ENCODE measurements at regions not wholly inside any gene's neighbourhood (a gene's known extent, or its start where the extent isn't known, plus 50 kb on each side); places are given as distances from the start of the nearest gene placed in this dataset.

- no peak for ATAC-seq
- TF ChIP-seq CREB5 (CRISPR knock-in tag; IDR thresholded peaks at IDR 0.05; ENCODE audit: low read depth) = no peak
- no peak for TF ChIP-seq PATZ1 (CRISPR knock-in tag; IDR thresholded peaks at IDR 0.05; ENCODE audit: borderline replicate concordance)
- TF ChIP-seq OSR1 (CRISPR knock-in tag; IDR thresholded peaks at IDR 0.05) = no peak
- no peak for TF ChIP-seq ZFP30 (CRISPR knock-in tag; IDR thresholded peaks at IDR 0.05)
- TF ChIP-seq, protein P1, sequence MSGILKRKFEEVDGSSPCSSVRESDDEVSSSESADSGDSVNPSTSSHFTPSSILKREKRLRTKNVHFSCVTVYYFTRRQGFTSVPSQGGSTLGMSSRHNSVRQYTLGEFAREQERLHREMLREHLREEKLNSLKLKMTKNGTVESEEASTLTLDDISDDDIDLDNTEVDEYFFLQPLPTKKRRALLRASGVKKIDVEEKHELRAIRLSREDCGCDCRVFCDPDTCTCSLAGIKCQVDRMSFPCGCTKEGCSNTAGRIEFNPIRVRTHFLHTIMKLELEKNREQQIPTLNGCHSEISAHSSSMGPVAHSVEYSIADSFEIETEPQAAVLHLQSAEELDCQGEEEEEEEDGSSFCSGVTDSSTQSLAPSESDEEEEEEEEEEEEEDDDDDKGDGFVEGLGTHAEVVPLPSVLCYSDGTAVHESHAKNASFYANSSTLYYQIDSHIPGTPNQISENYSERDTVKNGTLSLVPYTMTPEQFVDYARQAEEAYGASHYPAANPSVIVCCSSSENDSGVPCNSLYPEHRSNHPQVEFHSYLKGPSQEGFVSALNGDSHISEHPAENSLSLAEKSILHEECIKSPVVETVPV (CRISPR knock-in tag; IDR thresholded peaks at IDR 0.05) = no peak
- TF ChIP-seq SNAI2 (CRISPR knock-in tag; IDR thresholded peaks at IDR 0.05) = no peak
- no peak for TF ChIP-seq ZNF8 (CRISPR knock-in tag; IDR thresholded peaks at IDR 0.05)
- TF ChIP-seq ARNTL (CRISPR knock-in tag; IDR thresholded peaks at IDR 0.05; ENCODE audit: borderline replicate concordance, low read depth) = no peak
- TF ChIP-seq, protein P2, sequence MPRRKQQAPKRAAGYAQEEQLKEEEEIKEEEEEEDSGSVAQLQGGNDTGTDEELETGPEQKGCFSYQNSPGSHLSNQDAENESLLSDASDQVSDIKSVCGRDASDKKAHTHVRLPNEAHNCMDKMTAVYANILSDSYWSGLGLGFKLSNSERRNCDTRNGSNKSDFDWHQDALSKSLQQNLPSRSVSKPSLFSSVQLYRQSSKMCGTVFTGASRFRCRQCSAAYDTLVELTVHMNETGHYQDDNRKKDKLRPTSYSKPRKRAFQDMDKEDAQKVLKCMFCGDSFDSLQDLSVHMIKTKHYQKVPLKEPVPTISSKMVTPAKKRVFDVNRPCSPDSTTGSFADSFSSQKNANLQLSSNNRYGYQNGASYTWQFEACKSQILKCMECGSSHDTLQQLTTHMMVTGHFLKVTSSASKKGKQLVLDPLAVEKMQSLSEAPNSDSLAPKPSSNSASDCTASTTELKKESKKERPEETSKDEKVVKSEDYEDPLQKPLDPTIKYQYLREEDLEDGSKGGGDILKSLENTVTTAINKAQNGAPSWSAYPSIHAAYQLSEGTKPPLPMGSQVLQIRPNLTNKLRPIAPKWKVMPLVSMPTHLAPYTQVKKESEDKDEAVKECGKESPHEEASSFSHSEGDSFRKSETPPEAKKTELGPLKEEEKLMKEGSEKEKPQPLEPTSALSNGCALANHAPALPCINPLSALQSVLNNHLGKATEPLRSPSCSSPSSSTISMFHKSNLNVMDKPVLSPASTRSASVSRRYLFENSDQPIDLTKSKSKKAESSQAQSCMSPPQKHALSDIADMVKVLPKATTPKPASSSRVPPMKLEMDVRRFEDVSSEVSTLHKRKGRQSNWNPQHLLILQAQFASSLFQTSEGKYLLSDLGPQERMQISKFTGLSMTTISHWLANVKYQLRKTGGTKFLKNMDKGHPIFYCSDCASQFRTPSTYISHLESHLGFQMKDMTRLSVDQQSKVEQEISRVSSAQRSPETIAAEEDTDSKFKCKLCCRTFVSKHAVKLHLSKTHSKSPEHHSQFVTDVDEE (CRISPR knock-in tag; IDR thresholded peaks at IDR 0.05) = no peak
Observed at GRCh38 chr15:60219866-60220265, 177.9 kb downstream of the ANXA2 start.

DNA sequence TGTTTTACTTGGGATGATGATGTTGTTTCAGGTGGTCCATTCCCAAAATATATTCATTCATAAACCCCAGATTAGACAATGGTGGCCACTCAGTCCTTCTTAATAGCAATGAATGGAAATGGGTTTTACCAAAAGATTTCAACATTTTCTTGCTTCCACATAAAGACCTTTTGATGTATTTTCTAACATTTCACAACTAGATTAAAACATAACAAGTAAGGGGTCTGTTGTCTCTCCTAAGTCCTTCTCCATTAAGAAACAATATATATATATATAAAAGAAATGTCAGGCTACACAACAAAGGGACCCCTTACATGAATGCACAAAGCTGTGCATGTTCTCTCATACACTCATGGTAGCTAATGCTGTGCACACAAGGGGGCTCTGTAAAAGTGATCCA lies 176.4 kb downstream of the ANXA2 start:
- no peak for TF ChIP-seq PPARA (CRISPR knock-in tag; IDR thresholded peaks at IDR 0.05; ENCODE audit: borderline replicate concordance)
- TF ChIP-seq ISL1 (CRISPR knock-in tag; IDR thresholded peaks at IDR 0.05) = no peak
- ATAC-seq = no peak

DNA sequence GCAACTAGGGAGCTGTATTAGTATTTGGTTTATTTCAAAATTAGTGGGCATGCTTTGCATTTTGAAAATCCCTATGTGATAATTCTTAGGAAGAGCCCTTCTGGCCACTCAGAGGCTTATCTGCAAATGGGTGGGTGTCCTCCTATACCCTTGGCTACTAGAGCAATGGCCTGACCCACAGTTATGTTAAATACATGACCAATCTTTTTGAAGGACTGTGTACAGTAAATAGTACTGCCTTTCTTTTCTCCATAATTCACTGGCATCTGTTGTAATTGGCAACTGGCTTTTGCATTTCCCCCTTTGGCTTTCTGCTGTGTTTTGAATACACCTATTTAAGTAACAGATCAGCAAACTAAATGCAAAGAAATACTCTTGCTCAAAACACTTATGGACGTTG lies 175.4 kb downstream of the ANXA2 start:
- TF ChIP-seq, protein P1 (CRISPR knock-in tag; IDR thresholded peaks at IDR 0.05) = no peak
- TF ChIP-seq SNAI2 (CRISPR knock-in tag; IDR thresholded peaks at IDR 0.05) (no peak), ZFP3 (CRISPR knock-in tag; IDR thresholded peaks at IDR 0.05) (no peak), TCF4 (CRISPR knock-in tag; IDR thresholded peaks at IDR 0.05; ENCODE audit: borderline replicate concordance) (no peak), CREB5 (CRISPR knock-in tag; IDR thresholded peaks at IDR 0.05; ENCODE audit: low read depth) (no peak), ESRRG (CRISPR knock-in tag; IDR thresholded peaks at IDR 0.05) (no peak), BACH2 (CRISPR knock-in tag; IDR thresholded peaks at IDR 0.05; ENCODE audit: borderline replicate concordance) (no peak), ARNTL (CRISPR knock-in tag; IDR thresholded peaks at IDR 0.05; ENCODE audit: borderline replicate concordance, low read depth) (no peak), ZC3H10 (CRISPR knock-in tag; IDR thresholded peaks at IDR 0.05) (no peak), GLIS3 (CRISPR knock-in tag; IDR thresholded peaks at IDR 0.05) (no peak), ISL1 (CRISPR knock-in tag; IDR thresholded peaks at IDR 0.05) (no peak), ZFP30 (CRISPR knock-in tag; IDR thresholded peaks at IDR 0.05) (no peak), ZNF70 (CRISPR knock-in tag; IDR thresholded peaks at IDR 0.05) (no peak), PATZ1 (CRISPR knock-in tag; IDR thresholded peaks at IDR 0.05; ENCODE audit: borderline replicate concordance) (no peak), PPARA (CRISPR knock-in tag; IDR thresholded peaks at IDR 0.05; ENCODE audit: borderline replicate concordance) (no peak)
- TF ChIP-seq, protein P2 (CRISPR knock-in tag; IDR thresholded peaks at IDR 0.05) = no peak
- TF ChIP-seq, protein P3, sequence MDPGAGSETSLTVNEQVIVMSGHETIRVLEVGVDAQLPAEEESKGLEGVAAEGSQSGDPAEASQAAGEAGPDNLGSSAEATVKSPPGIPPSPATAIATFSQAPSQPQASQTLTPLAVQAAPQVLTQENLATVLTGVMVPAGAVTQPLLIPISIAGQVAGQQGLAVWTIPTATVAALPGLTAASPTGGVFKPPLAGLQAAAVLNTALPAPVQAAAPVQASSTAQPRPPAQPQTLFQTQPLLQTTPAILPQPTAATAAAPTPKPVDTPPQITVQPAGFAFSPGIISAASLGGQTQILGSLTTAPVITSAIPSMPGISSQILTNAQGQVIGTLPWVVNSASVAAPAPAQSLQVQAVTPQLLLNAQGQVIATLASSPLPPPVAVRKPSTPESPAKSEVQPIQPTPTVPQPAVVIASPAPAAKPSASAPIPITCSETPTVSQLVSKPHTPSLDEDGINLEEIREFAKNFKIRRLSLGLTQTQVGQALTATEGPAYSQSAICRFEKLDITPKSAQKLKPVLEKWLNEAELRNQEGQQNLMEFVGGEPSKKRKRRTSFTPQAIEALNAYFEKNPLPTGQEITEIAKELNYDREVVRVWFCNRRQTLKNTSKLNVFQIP (CRISPR knock-in tag; IDR thresholded peaks at IDR 0.05; ENCODE audit: borderline replicate concordance, low read depth) = no peak
- no peak for ATAC-seq
